Activated CD8-positive, alpha-beta memory T cell treated with anti-CD3 and anti-CD28 coated beads, Interleukin-2, amount 50 U/mL, for 24 hours (primary cell): ENCODE measurements at regions not wholly inside any gene's neighbourhood (a gene's known extent, or its start where the extent isn't known, plus 50 kb on each side); places are given as distances from the start of the nearest gene placed in this dataset.

Source experiments
- DNase-seq: peaks from one replicate; pipeline ENCODE4 v3.0.0-alpha.2; 2020; ENCODE audit errors: extremely low read depth

GRCh38 chr3:59133311-59133710 lies 83.5 kb upstream of the CFAP20DC start:
- no peak for DNase-seq

GRCh38 chr3:59131016-59131766 lies 81.4 kb upstream of the CFAP20DC start:
- no peak for DNase-seq

GRCh38 chr3:59128685-59129084 lies 78.9 kb upstream of the CFAP20DC start:
- DNase-seq, result no peak

- no peak for DNase-seq
Observed at GRCh38 chr3:59127071-59127470, 77.2 kb upstream of the CFAP20DC start.

- no peak for DNase-seq
Observed at GRCh38 chr3:59126446-59126845, 76.6 kb upstream of the CFAP20DC start.

GRCh38 chr3:59121346-59122144 lies 71.7 kb upstream of the CFAP20DC start:
- DNase-seq, result no peak

- DNase-seq, result no peak
Observed at GRCh38 chr3:59118928-59119327, 69.1 kb upstream of the CFAP20DC start.

GRCh38 chr3:59117396-59117795 lies 67.6 kb upstream of the CFAP20DC start:
- DNase-seq, result no peak

GRCh38 chr3:59116233-59116537 lies 66.4 kb upstream of the CFAP20DC start:
- no peak for DNase-seq

- no peak for DNase-seq
Observed at GRCh38 chr3:59115364-59116232, 65.8 kb upstream of the CFAP20DC start.

- no peak for DNase-seq
Observed at GRCh38 chr3:59107856-59108815, 58.3 kb upstream of the CFAP20DC start.

GRCh38 chr3:59106085-59106648 lies 56.3 kb upstream of the CFAP20DC start:
- DNase-seq, result no peak

- no peak for DNase-seq
Observed at GRCh38 chr3:59103552-59103951, 53.7 kb upstream of the CFAP20DC start.

- DNase-seq, result no peak
Observed at GRCh38 chr3:59101231-59101736, 51.5 kb upstream of the CFAP20DC start.
